Keratinocyte (primary cell): ENCODE measurements at regions not wholly inside any gene's neighbourhood (a gene's known extent, or its start where the extent isn't known, plus 50 kb on each side); places are given as distances from the start of the nearest gene placed in this dataset.

Source experiments
- CTCF ChIP-seq, 3 experiments: IDR thresholded peaks in 1 of 3; conservative IDR thresholded peaks in 1 of 3; optimal IDR thresholded peaks in 1 of 3; 2 replicates in 2 of 3; 3 replicates in 1 of 3; pipeline versions ENCODE3 to v1.5.1; 2011; ENCODE audit warnings: low read length in 3 of 3, mild to moderate bottlenecking in 3 of 3, moderate library complexity in 2 of 3, control low read depth in 1 of 3, inconsistent platforms in 1 of 3; ENCODE audit not compliant: insufficient read depth in 2 of 3; ENCODE audit errors: extremely low read depth in 1 of 3
- EZH2 ChIP-seq: IDR thresholded peaks from one replicate; pipeline ENCODE4 v1.6.1; 2012; ENCODE audit warnings: inconsistent platforms, mild to moderate bottlenecking, low read length, moderate library complexity

GRCh38 chr6:6534399-6534798 is 54.1 kb upstream of the LY86 start:
- TF ChIP-seq CTCF (optimal IDR thresholded peaks at IDR 0.05 in 1 of 3, IDR thresholded peaks at IDR 0.05 in 1 of 3, conservative IDR thresholded peaks at IDR 0.05 in 1 of 3; ENCODE audit: extremely low read depth in 1 of 3, insufficient read depth in 2 of 3, low read length in 3 of 3): no peak
- no peak for TF ChIP-seq EZH2
